Erythroblast (primary cell): ENCODE measurements at regions not wholly inside any gene's neighbourhood (a gene's known extent, or its start where the extent isn't known, plus 50 kb on each side); places are given as distances from the start of the nearest gene placed in this dataset.

ENCODE experiments used
- GATA1 ChIP-seq: IDR thresholded peaks from 2 replicates; pipeline ENCODE4 v1.6.1; 2011; ENCODE audit warnings: low read depth, mild to moderate bottlenecking, control low read depth, low read length, moderate library complexity
- POLR2A ChIP-seq: IDR thresholded peaks from 2 replicates; pipeline ENCODE4 v1.6.1; 2011; ENCODE audit warnings: mild to moderate bottlenecking, low read length

- no peak for TF ChIP-seq POLR2A
- no peak for TF ChIP-seq GATA1
These were observed 64.0 kb downstream of the ZFP36L2 start for GRCh38 chr2:43162511-43162776.
